Kidney tubule cell (primary cell): ENCODE measurements at regions not wholly inside any gene's neighbourhood (a gene's known extent, or its start where the extent isn't known, plus 50 kb on each side); places are given as distances from the start of the nearest gene placed in this dataset.

Experiments used
- DNase-seq: peaks from one replicate; pipeline ENCODE4 v3.0.0-alpha.2; 2018; ENCODE audit warnings: low spot score

- no peak for DNase-seq
These were observed 84.8 kb upstream of the PAQR3 start for GRCh38 chr4:79023799-79024770.

GRCh38 chr4:79022529-79022928 lies 83.3 kb upstream of the PAQR3 start:
- no peak for DNase-seq

DNA sequence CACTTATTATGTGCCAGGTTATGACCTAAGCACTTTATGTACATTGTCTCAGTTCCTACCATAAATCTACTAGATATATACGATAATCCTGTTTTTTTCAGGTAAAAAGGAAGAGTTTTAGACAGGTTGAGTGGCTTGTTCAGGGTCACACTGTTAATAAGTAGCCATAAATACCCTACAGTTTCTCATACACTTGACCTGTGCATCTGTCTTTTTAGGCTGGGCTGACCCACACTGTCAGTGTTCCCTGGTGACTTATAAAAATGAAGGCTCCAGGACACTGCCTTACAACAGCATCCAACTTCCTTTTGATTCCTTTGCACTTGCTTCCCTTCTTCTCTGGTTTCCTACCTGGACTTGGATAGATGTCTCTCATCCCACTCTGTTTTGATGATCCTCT lies 78.2 kb upstream of the PAQR3 start:
- no peak for DNase-seq

DNA sequence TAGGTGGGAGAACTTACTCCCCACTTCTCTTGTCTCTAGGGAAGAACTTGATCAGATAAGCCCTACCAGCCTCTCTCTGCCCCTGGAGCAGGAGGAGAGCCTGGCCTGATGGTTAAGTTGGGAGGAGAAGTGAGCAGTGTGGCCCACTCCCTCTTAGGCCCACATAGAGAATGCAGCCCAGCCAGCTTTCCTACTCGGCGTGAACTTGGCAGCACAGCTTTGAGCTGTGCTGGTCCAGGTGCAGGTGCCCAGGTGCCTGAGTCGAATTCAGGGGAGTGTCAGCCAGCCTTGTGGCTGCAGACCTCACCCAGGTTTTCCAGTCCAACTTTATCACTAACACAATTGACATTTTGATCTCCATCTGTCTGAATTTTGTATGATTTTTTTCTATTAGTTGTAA lies 77.6 kb upstream of the PAQR3 start:
- DNase-seq = no peak

DNA sequence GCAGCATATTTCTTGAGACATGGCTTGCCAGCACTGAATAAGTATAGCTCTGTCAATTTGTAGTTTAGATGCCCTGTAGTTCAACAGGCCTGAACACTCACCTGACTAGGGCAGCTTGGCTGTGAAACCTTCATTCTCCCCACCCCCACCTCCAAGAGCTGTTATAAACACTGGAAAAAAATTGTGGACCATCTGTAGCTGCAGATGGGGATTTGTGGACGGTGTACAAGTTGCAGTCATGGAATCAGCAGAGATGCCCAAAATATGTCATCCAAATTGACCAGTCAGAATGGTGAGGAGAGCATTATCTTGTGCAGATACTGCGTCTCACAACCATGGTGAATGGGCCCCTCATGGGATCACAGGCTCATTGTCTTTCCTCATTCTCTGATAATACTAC lies 76.2 kb upstream of the PAQR3 start:
- DNase-seq = no peak

- DNase-seq = no peak
These were observed 75.0 kb upstream of the PAQR3 start for GRCh38 chr4:79014230-79014629.

GRCh38 chr4:79013756-79014155 lies 74.5 kb upstream of the PAQR3 start:
- DNase-seq = no peak

GRCh38 chr4:78990938-78991810 lies 51.9 kb upstream of the PAQR3 start:
- no peak for DNase-seq

- no peak for DNase-seq
These were observed 50.5 kb upstream of the PAQR3 start for GRCh38 chr4:78989697-78990270.
